Activated naive CD8-positive, alpha-beta T cell treated with anti-CD3 and anti-CD28 coated beads, Interleukin-2, amount 50 U/mL, for 24 hours (primary cell): ENCODE measurements at regions not wholly inside any gene's neighbourhood (a gene's known extent, or its start where the extent isn't known, plus 50 kb on each side); places are given as distances from the start of the nearest gene placed in this dataset.
"Not testable (repeated sequence)": the region's sequence is repeated elsewhere in the genome, so short reads cannot be mapped to it uniquely, and the experiment has no call there.

Experiments used
- ATAC-seq: fragments of 150-1000 bp; cut with Tn5 transposase; one replicate; pipeline ENCODE4 v1.10.0; 2021
- DNase-seq: peaks from one replicate; pipeline ENCODE4 v3.0.0; 2021
- H3K27ac Mint-ChIP-seq: one replicate; pipeline ENCODE4 v1.8.0; 2021; ENCODE audit warnings: mild to moderate bottlenecking, mixed read lengths
- H3K27me3 Mint-ChIP-seq: one replicate; pipeline ENCODE4 v1.8.0; 2021; ENCODE audit warnings: mixed read lengths
- H3K36me3 Mint-ChIP-seq: one replicate; pipeline ENCODE4 v1.8.0; 2021; ENCODE audit warnings: low read depth, mixed read lengths
- H3K4me1 Mint-ChIP-seq: one replicate; pipeline ENCODE4 v1.8.0; 2021; ENCODE audit warnings: mixed read lengths
- H3K4me3 Mint-ChIP-seq: one replicate; pipeline ENCODE4 v1.8.0; 2021; ENCODE audit warnings: mild to moderate bottlenecking, moderate library complexity, mixed read lengths
- H3K9me3 Mint-ChIP-seq: one replicate; pipeline ENCODE4 v1.8.0; 2021; ENCODE audit warnings: mixed read lengths

DNA sequence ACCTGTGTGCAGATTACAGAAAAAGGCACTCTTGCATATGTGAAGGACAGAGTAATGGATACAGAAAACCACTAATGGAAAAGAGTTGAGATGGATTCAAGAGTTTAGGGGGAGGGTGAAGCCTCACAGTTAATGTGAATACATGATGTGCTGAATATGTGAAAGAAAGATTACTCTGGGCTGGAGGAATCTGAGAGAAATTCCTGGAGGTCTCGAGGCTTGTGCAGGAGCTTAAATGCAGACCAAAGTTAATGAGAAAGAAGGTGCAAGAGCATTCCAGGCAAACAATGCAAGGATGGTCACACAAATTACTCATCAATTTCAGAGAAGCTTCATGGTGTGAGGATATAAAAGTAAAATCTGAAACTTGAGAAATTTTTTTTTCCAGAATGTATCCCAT, 768.8 kb downstream of the STPG2 start:
- peaks cover 9% of the 10 kb centered on the region for H3K9me3 Mint-ChIP-seq
- H3K36me3 Mint-ChIP-seq: no peaks in the 10 kb centered on the region
- no peak overlapping the region for H3K27ac Mint-ChIP-seq
- H3K4me1 Mint-ChIP-seq: no peaks in the 10 kb centered on the region
- no peaks in the 10 kb centered on the region for H3K27me3 Mint-ChIP-seq
- H3K4me3 Mint-ChIP-seq: no peak overlapping the region
- ATAC-seq: no peak
- DNase-seq: no peak

DNA sequence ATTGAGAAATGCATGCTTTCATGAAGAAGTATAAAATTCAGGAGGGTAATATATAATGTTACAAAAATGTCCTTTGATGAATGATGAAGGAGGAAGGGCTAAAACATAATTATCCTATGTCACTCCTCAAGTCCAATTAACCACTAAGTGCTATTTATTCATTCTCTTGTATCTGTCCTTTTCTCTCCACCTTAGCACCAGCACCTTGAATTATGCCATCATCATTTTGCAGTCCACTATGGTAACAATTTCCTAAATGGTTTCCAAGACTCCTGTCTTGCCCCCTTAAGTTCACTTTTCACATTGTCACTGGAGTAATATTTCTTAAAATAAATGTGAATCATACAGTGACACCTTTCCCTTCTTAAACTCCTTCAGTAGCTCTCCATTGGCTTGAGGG, 756.3 kb downstream of the STPG2 start:
- Mint-ChIP-seq H3K4me1 (no peaks in the 10 kb centered on the region), H3K36me3 (no peaks in the 10 kb centered on the region), H3K9me3 (peaks cover 3% of the 10 kb centered on the region)

DNA sequence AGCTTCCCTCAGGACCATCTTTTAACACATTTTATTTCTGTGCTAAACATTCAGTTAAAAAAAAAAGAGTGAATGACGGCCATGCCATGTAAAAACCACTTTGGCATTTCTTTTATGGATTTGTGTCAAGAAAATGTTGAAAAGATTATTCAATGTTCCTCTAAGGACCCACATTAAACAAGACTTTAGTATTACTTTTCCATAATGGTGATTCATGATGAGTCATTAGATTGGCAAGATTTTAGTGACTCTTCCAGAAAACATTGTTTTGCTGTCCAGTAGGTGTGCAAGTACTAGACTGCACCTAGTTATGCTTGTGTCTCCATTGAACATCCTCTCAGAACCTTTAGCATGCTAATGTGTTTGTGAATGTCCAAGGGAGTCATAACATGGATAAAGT, 748.6 kb downstream of the STPG2 start:
- Mint-ChIP-seq H3K36me3 (no peaks in the 10 kb centered on the region), H3K4me1 (no peaks in the 10 kb centered on the region), H3K27ac (no peak overlapping the region), H3K27me3 (no peaks in the 10 kb centered on the region), H3K4me3 (no peak overlapping the region), H3K9me3 (peaks cover 14% of the 10 kb centered on the region)
- DNase-seq (no peak), ATAC-seq (no peak)

More for the DNA sequence above, 756.3 kb downstream of the STPG2 start:
- Mint-ChIP-seq H3K27me3 (no peaks in the 10 kb centered on the region), H3K4me3 (no peak overlapping the region), H3K27ac (no peak overlapping the region)
- ATAC-seq (no peak), DNase-seq (no peak)

DNA sequence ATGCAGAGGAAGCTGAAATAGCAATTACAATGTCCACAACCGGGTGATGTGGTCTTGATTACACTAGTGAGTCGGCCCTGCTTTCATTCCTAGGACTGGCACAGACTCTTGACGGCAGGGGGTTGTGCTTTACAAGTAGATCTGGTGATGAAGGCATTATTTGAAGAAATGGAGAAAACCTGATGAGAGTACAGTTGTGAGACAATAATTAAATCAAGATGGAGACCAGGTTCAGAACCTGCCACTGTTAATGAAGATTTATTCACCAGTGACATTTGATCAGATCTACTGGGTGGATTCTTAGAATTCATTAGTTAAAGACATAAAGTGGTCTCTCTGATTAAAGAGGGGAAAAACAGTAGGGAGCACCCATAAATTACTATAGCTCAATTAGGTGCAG, 747.2 kb downstream of the STPG2 start:
- DNase-seq (no peak), ATAC-seq (no peak)
- Mint-ChIP-seq H3K27ac (no peak overlapping the region), H3K36me3 (no peaks in the 10 kb centered on the region), H3K4me1 (no peaks in the 10 kb centered on the region), H3K27me3 (no peaks in the 10 kb centered on the region), H3K4me3 (no peak overlapping the region), H3K9me3 (peaks cover 23% of the 10 kb centered on the region)

DNA sequence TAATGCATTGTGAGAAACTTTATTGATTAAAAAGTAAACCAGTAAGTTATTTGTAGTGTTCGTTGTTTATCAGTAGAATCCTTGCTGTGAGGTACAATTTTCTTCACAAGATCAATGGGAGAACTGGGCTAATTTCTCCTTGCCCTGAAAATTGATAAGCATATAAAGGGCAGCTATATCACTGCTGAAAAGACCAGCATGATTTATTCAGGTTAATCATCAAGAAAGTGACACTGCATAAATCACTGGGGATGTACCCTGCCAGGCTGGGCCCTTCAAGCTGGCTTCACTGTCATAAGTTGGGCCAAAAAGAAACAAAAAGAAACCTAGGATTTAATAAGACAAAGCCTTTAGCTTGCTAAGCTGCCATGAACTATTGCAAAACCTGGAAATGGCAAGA, 746.7 kb downstream of the STPG2 start:
- H3K27me3 Mint-ChIP-seq: no peaks in the 10 kb centered on the region
- H3K4me3 Mint-ChIP-seq: no peak overlapping the region

DNA sequence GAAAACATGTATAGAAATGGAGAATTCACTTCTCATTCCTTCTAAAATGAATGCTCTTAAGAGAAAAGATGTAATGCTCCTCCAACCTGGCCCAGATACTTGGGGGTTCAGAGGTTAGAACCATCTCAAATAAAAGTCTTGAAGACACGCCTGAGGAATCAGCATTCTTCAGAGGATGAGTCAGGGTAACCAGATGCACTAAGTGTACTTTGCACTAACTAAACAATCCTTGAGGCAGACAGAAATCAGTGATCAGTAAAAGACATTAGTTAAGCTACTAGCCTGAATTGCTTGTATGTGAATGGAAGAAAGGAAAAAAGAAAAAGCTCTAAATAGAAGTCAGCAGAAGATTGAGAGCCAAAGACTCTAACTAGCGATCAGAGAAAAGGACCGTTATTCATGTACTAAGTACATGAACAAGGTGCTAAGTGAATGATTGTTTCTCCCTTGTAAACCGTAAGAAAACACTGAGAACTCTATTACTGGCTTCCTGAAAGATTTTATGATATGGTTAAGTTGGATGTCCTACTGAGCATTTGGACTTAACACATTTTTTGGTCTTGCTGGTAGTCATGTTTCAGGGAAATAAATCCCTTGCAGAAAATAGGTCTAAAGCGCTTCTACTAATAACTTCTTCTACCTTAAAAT, 738.3 kb downstream of the STPG2 start:
- no peaks in the 10 kb centered on the region for H3K36me3 Mint-ChIP-seq
- no peak overlapping the region for H3K4me3 Mint-ChIP-seq
- H3K27me3 Mint-ChIP-seq: no peaks in the 10 kb centered on the region
- no peaks in the 10 kb centered on the region for H3K4me1 Mint-ChIP-seq
- peaks cover 20% of the 10 kb centered on the region for H3K9me3 Mint-ChIP-seq
- DNase-seq: no peak
- no peak for ATAC-seq
- H3K27ac Mint-ChIP-seq: no peak overlapping the region

More for the DNA sequence above, 746.7 kb downstream of the STPG2 start:
- Mint-ChIP-seq H3K4me1 (no peaks in the 10 kb centered on the region), H3K27ac (no peak overlapping the region), H3K36me3 (no peaks in the 10 kb centered on the region), H3K9me3 (peaks cover 23% of the 10 kb centered on the region)
- DNase-seq: no peak
- no peak for ATAC-seq

DNA sequence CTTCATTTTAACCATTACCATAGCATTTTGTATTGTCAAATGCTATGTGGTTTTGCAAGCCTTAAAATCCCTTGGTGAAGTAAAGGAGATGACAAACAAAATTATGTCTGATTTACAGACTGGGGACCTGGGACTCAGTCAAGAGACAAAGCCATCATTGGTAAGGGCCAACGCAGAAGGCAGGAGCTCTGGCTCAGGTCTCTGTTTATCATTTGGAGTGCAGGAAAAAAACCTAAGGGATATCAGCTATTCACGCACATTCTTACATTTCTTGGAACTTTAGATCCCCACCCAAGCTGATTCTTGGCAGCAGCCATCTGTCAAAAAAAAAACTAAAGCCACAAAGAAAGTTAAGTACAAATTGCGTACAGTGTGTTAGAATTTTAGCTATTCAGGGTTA, 731.9 kb downstream of the STPG2 start:
- Mint-ChIP-seq H3K27me3 (no peaks in the 10 kb centered on the region), H3K4me3 (no peak overlapping the region), H3K27ac (no peak overlapping the region), H3K9me3 (peaks cover 20% of the 10 kb centered on the region), H3K36me3 (no peaks in the 10 kb centered on the region), H3K4me1 (no peaks in the 10 kb centered on the region)
- DNase-seq (no peak), ATAC-seq (no peak)

DNA sequence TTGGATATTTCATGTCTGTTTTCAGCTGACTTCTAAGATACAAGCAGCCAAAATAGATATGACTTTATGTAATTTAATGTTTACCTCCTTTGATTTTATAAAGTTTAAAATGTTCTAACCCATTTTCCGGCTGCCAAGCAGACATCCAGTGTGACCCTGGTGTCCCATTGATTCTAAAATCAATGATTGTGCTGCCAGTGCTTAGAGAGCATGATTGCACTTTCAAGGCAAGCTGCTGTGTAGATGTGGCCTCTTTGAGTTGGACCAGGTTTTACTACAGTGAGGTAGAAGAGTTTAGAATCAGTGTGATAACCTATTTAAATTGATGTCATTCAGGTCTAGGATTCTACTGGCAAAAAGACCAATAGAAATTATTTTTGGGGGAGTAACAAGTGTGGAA, 730.9 kb downstream of the STPG2 start:
- H3K27me3 Mint-ChIP-seq: no peaks in the 10 kb centered on the region
- ATAC-seq (no peak), DNase-seq (no peak)
- H3K4me1 Mint-ChIP-seq: no peaks in the 10 kb centered on the region
- H3K27ac Mint-ChIP-seq: no peak overlapping the region
- H3K4me3 Mint-ChIP-seq: no peak overlapping the region
- peaks cover 23% of the 10 kb centered on the region for H3K9me3 Mint-ChIP-seq
- no peaks in the 10 kb centered on the region for H3K36me3 Mint-ChIP-seq

DNA sequence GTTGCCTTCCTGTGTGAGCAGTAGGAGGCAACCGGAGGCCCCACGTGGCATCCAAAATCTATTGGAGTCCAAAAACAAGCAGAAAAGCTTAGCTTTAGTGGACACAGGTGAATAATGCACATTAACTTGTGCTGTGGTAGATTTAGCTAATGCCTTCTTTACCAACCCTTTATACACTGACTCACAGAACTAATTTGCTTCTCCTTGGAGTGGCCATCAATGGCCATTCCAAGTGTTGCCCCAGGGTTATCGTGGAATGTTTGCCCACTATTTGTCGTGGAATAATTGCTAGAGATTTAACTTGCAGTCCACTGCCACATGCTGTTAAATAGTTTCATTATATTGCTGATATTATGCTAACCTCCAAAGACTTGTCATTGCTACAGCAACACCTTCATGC, 729.1 kb downstream of the STPG2 start:
- H3K9me3 Mint-ChIP-seq: peaks cover 25% of the 10 kb centered on the region
- no peaks in the 10 kb centered on the region for H3K4me1 Mint-ChIP-seq
- H3K36me3 Mint-ChIP-seq: no peaks in the 10 kb centered on the region
- ATAC-seq (no peak), DNase-seq (no peak)
- no peak overlapping the region for H3K27ac Mint-ChIP-seq
- no peaks in the 10 kb centered on the region for H3K27me3 Mint-ChIP-seq
- H3K4me3 Mint-ChIP-seq: no peak overlapping the region

DNA sequence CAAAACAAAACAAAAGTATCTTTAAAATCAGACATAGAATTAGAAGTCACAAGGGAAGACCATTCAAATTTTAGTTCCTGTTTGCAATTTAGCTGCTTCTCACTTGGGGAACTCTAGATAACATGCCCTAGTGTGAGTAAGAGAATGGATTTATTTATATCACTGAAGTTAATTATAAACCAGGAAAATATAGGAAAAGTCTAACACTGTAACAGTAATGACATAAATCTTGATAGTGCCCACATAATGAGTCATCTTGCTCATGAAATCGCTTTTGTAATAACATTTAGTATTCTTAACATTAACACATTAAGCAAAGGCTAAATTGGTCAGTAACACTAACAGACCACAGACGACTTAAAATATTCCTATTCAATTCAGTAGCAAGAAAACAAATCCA, 710.7 kb downstream of the STPG2 start:
- Mint-ChIP-seq H3K9me3 (peaks cover 34% of the 10 kb centered on the region), H3K27ac (no peak overlapping the region), H3K27me3 (no peaks in the 10 kb centered on the region), H3K36me3 (no peaks in the 10 kb centered on the region), H3K4me1 (no peaks in the 10 kb centered on the region), H3K4me3 (no peak overlapping the region)
- DNase-seq (no peak), ATAC-seq (no peak)

DNA sequence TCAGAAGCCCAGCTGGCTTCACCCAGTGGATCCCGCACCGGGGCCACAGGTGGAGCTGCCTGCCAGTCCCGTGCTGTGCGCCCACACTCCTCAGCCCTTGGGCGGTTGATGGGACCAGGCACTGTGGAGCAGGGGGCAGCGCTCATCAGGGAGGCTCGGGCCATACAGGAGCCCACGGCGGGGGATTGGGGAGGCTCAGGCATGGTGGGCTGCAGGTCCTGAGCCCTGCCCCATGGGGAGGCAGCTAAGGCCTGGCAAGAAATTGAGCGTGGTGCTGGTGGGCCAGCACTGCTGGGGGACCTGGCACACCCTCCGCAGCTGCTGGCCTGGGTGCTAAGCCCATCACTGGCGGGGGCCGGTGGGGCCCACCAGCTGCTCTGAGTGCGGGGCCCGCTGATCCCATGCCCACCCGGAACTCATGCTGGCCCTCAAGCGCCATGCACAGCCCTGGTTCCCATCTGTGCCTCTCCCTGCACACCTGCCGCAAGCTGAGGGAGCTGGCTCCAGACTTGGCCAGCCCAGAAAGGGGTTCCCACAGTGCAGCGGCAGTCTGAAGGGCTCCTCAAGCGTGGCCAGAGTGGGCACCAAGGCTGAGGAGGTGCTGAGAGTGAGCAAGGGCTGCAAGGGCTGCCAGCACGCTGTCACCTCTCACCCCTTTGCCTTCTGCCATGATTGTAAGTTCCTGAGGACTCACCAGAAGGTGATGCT, 705.1 kb downstream of the STPG2 start:
- not testable (repeated sequence) for H3K27ac Mint-ChIP-seq

DNA sequence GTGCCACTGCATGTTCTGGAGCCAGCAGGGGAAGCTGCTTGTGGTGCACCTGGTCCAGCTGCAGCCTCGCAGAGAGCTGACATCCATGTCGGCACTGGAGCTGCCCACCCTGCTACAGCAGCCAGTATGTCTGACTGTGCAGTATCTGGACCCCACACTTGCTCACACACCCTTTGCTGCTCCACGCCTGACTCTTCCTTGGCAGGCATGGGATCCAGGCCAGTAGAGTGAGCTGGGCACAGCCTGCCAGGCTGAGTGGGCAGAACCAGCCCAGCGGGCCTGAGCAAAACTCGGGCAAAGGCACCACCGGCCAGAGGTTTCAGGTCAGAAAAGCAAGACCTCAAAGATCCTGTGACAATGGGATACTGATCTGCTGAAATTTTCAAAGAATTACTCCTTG, 690.1 kb downstream of the STPG2 start:
- ATAC-seq: no peak
- DNase-seq: no peak
- Mint-ChIP-seq H3K27ac (no peak overlapping the region), H3K4me3 (no peak overlapping the region), H3K9me3 (peaks cover 18% of the 10 kb centered on the region), H3K4me1 (no peaks in the 10 kb centered on the region), H3K36me3 (no peaks in the 10 kb centered on the region), H3K27me3 (no peaks in the 10 kb centered on the region)

More for the DNA sequence above, 705.1 kb downstream of the STPG2 start:
- ATAC-seq, H3K4me3 Mint-ChIP-seq, H3K36me3 Mint-ChIP-seq, H3K27me3 Mint-ChIP-seq, H3K4me1 Mint-ChIP-seq, DNase-seq: not testable (repeated sequence)
- peaks cover 26% of the 10 kb centered on the region for H3K9me3 Mint-ChIP-seq

DNA sequence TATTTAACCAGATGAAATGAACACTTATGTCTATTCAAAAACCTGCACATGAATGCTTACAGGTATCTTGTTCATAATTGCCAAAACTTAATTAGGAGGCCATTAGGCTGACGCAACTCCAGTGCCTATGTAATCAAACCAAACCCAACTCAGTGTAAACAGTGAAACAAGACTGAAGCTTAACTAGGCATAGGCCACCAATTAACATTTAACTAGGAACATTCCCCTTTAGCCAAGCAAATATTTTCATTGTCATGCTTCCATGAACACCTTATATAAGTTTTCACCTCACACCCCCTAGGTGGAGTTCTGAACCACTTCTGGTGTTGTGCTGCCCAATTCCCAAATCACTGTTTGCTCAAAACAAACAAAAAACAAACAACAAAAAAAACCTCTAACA, 686.0 kb downstream of the STPG2 start:
- Mint-ChIP-seq H3K4me3 (no peak overlapping the region), H3K36me3 (no peaks in the 10 kb centered on the region), H3K27ac (no peak overlapping the region), H3K27me3 (no peaks in the 10 kb centered on the region), H3K9me3 (peaks cover 16% of the 10 kb centered on the region), H3K4me1 (no peaks in the 10 kb centered on the region)
- DNase-seq (no peak), ATAC-seq (no peak)

DNA sequence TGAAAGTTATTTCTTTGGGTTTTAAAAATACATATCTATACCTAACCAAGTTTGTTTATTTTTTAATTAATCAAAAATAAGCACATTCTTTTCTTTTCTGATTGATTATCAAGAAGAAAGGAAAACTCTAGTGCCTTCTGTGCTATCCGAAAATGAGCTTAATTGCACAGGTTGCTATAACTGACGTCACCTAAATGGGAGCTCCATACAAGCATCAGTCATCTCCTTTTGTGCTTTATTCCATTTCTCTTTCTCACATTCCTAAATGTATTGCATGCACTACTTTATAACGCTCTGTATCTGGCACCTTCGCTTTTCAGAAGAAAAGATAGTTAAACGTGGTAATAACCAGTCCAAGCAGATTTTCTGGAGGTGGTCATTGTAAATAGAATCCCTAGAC, 675.0 kb downstream of the STPG2 start:
- Mint-ChIP-seq H3K36me3 (no peaks in the 10 kb centered on the region), H3K4me3 (no peak overlapping the region), H3K9me3 (peaks cover 23% of the 10 kb centered on the region), H3K4me1 (no peaks in the 10 kb centered on the region), H3K27me3 (no peaks in the 10 kb centered on the region), H3K27ac (no peak overlapping the region)
- ATAC-seq: no peak
- DNase-seq: no peak

DNA sequence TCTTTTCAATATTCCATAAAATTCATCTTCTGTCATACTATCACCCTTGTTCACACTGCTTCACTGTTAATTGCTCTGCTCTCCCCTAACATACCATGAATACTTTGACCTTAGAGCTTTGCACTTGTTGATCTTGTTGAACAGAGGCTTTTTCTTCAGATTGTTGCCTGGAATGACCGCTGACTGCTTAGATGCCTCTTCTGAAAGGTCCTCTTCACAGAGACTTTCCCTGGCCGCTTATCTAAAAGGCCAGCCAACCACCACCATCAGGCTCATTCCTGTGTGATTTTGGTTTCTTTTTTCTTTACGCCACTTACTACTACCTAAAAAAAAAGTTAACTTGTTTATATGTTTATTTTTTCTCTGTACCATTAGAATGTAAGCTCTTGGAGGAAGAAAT, 667.7 kb downstream of the STPG2 start:
- H3K4me1 Mint-ChIP-seq: no peaks in the 10 kb centered on the region
- H3K27me3 Mint-ChIP-seq: no peaks in the 10 kb centered on the region
- peaks cover 7% of the 10 kb centered on the region for H3K9me3 Mint-ChIP-seq
- H3K27ac Mint-ChIP-seq: no peak overlapping the region
- H3K36me3 Mint-ChIP-seq: no peaks in the 10 kb centered on the region
- ATAC-seq (no peak), DNase-seq (no peak)
- no peak overlapping the region for H3K4me3 Mint-ChIP-seq
